NCI-H82 treated with DMSO at 0.1 percent for 48 hours (cell line): ENCODE measurements at regions not wholly inside any gene's neighbourhood (a gene's known extent, or its start where the extent isn't known, plus 50 kb on each side); places are given as distances from the start of the nearest gene placed in this dataset.
A peak's percentile ranks its signal among the peaks of the same experiment; 100 is the strongest.

ENCODE experiments used
- DNase-seq: peaks from one replicate; lab custom pipeline; 2025; ENCODE audit not compliant: unreplicated experiment; lab: John Stamatoyannopoulos, UW

- no peak for DNase-seq
Observed at GRCh38 chr12:115517913-115518312, 759.6 kb downstream of the MED13L start.

GRCh38 chr12:115511986-115512711 lies 765.3 kb downstream of the MED13L start:
- no peak for DNase-seq

- no peak for DNase-seq
Observed at GRCh38 chr12:115511305-115511704, 766.2 kb downstream of the MED13L start.

GRCh38 chr12:115508990-115509389 lies 768.5 kb downstream of the MED13L start:
- no peak for DNase-seq

GRCh38 chr12:115507951-115508722 lies 769.4 kb downstream of the MED13L start:
- DNase-seq = no peak

GRCh38 chr12:115507560-115507889 lies 770.0 kb downstream of the MED13L start:
- no peak for DNase-seq

GRCh38 chr12:115506822-115507559 lies 770.5 kb downstream of the MED13L start:
- peak; percentile 38 for DNase-seq

GRCh38 chr12:115504306-115505290 lies 772.9 kb downstream of the MED13L start:
- no peak for DNase-seq

GRCh38 chr12:115500872-115501271 lies 776.6 kb downstream of the MED13L start:
- DNase-seq = no peak

GRCh38 chr12:115495300-115495699 lies 782.2 kb downstream of the MED13L start:
- DNase-seq = no peak

GRCh38 chr12:115492553-115492952 lies 784.9 kb downstream of the MED13L start:
- DNase-seq = no peak

- no peak for DNase-seq
Observed at GRCh38 chr12:115491511-115492250, 785.8 kb downstream of the MED13L start.

- no peak for DNase-seq
Observed at GRCh38 chr12:115489253-115489652, 788.2 kb downstream of the MED13L start.

GRCh38 chr12:115485967-115486366 lies 791.5 kb downstream of the MED13L start:
- no peak for DNase-seq

GRCh38 chr12:115485503-115485902 lies 792.0 kb downstream of the MED13L start:
- DNase-seq = no peak

- no peak for DNase-seq
Observed at GRCh38 chr12:115482943-115483342, 794.5 kb downstream of the MED13L start.

GRCh38 chr12:115481141-115481540 lies 796.4 kb downstream of the MED13L start:
- no peak for DNase-seq

GRCh38 chr12:115478505-115478904 lies 794.5 kb upstream of the TBX3 start:
- DNase-seq = no peak

- DNase-seq = no peak
Observed at GRCh38 chr12:115474539-115475353, 790.8 kb upstream of the TBX3 start.
